HEK293 (cell line): ENCODE measurements at regions not wholly inside any gene's neighbourhood (a gene's known extent, or its start where the extent isn't known, plus 50 kb on each side); places are given as distances from the start of the nearest gene placed in this dataset.

Experiments
- CTCF ChIA-PET: fragments of 350-600 bp; formaldehyde crosslinking; extraction: SDS; loops from one replicate; lab custom pipeline; 2021; ENCODE audit warnings: antibody characterized with exemption; lab: Yijun Ruan, JAX
- POLR2A ChIA-PET: fragments of 300-600 bp; formaldehyde crosslinking; extraction: SDS; loops from one replicate; lab custom pipeline; 2020; ENCODE audit warnings: antibody characterized with exemption, inconsistent platforms; lab: Yijun Ruan, JAX
- H3K27ac ChIP-seq: fragments of 200-500 bp; sonication (Bioruptor generic); 2 replicates; pipeline ENCODE4 v1.5.1; 2014; ENCODE audit warnings: low read depth, low read length, control low read depth, inconsistent platforms; ENCODE audit errors: extremely low read depth
- H3K36me3 ChIP-seq, 2 experiments: fragments of 200-500 bp in 1 of 2; sonication (Bioruptor generic) in 1 of 2; 1 replicate in 1 of 2; 2 replicates in 1 of 2; pipeline ENCODE4 v1.5.1; 2014 to 2017; ENCODE audit warnings: inconsistent platforms in 2 of 2, low read length in 2 of 2; ENCODE audit not compliant: control insufficient read depth in 2 of 2, insufficient read depth in 1 of 2
- H3K4me1 ChIP-seq: fragments of 200-500 bp; sonication (Bioruptor generic); 2 replicates; pipeline ENCODE4 v1.5.1; 2014; ENCODE audit warnings: mild to moderate bottlenecking, low read length, inconsistent platforms; ENCODE audit not compliant: control insufficient read depth, insufficient read depth
- H3K4me3 ChIP-seq: 2 replicates; pipeline ENCODE4 v1.5.1; 2011; ENCODE audit warnings: low read depth, mild to moderate bottlenecking, control low read depth, low read length, moderate library complexity
- H3K9me3 ChIP-seq: fragments of 200-500 bp; sonication (Bioruptor generic); 2 replicates; pipeline ENCODE4 v1.5.1; 2014; ENCODE audit warnings: low read depth, low read length, inconsistent platforms; ENCODE audit not compliant: control insufficient read depth, insufficient read depth
- BCL11B ChIP-seq: fragments of 450-650 bp; formaldehyde crosslinking; IDR thresholded peaks from 2 replicates; pipeline ENCODE4 v1.5.1; 2016; ENCODE audit warnings: low read depth, missing biosample characterization, missing genetic modification characterization
- KLF1 ChIP-seq: fragments of 450-650 bp; formaldehyde crosslinking; IDR thresholded peaks from 2 replicates; pipeline ENCODE4 v1.5.1; 2016; ENCODE audit warnings: missing biosample characterization, missing genetic modification characterization
- PRDM2 ChIP-seq: fragments of 450-650 bp; formaldehyde crosslinking; IDR thresholded peaks from 2 replicates; pipeline ENCODE4 v1.5.1; 2016; ENCODE audit warnings: missing biosample characterization, missing genetic modification characterization, borderline replicate concordance
- ZBTB21 ChIP-seq: fragments of 450-650 bp; formaldehyde crosslinking; IDR thresholded peaks from 2 replicates; pipeline ENCODE4 v1.5.1; 2017; ENCODE audit warnings: missing biosample characterization, missing genetic modification characterization
- ZBTB49 ChIP-seq: fragments of 450-650 bp; formaldehyde crosslinking; IDR thresholded peaks from 2 replicates; pipeline ENCODE4 v1.5.1; 2016; ENCODE audit warnings: missing biosample characterization, missing genetic modification characterization, low read depth
- ZEB2 ChIP-seq: fragments of 450-650 bp; formaldehyde crosslinking; IDR thresholded peaks from 2 replicates; pipeline ENCODE4 v1.5.1; 2016; ENCODE audit warnings: missing biosample characterization, missing genetic modification characterization
- ZFP69B ChIP-seq: fragments of 450-650 bp; formaldehyde crosslinking; IDR thresholded peaks from 2 replicates; pipeline ENCODE4 v1.5.1; 2016; ENCODE audit warnings: missing biosample characterization, missing genetic modification characterization
- ZNF211 ChIP-seq: fragments of 450-650 bp; formaldehyde crosslinking; IDR thresholded peaks from 2 replicates; pipeline ENCODE4 v1.5.1; 2016; ENCODE audit warnings: low read depth, missing biosample characterization, missing genetic modification characterization
- ZNF248 ChIP-seq: fragments of 450-650 bp; formaldehyde crosslinking; IDR thresholded peaks from 2 replicates; pipeline ENCODE4 v1.5.1; 2017; ENCODE audit warnings: missing biosample characterization, missing genetic modification characterization
- ZNF26 ChIP-seq: fragments of 450-650 bp; formaldehyde crosslinking; IDR thresholded peaks from 2 replicates; pipeline ENCODE4 v1.5.1; 2016; ENCODE audit warnings: missing biosample characterization, missing genetic modification characterization
- ZNF292 ChIP-seq: fragments of 450-650 bp; formaldehyde crosslinking; IDR thresholded peaks from 2 replicates; pipeline ENCODE4 v1.5.1; 2016; ENCODE audit warnings: low read depth, missing biosample characterization, missing genetic modification characterization, borderline replicate concordance
- ZNF362 ChIP-seq: fragments of 450-650 bp; formaldehyde crosslinking; IDR thresholded peaks from 2 replicates; pipeline ENCODE4 v1.5.1; 2016; ENCODE audit warnings: missing biosample characterization, missing genetic modification characterization
- ZNF549 ChIP-seq: fragments of 450-650 bp; IDR thresholded peaks from 2 replicates; pipeline ENCODE4 v1.5.1; 2018; ENCODE audit warnings: missing biosample characterization, missing genetic modification characterization, mild to moderate bottlenecking, inconsistent platforms, moderate library complexity
- ZNF571 ChIP-seq: fragments of 450-650 bp; formaldehyde crosslinking; IDR thresholded peaks from 2 replicates; pipeline ENCODE4 v1.5.0; 2017; ENCODE audit warnings: missing biosample characterization, missing genetic modification characterization
- ZNF623 ChIP-seq: fragments of 450-650 bp; formaldehyde crosslinking; IDR thresholded peaks from 2 replicates; pipeline ENCODE4 v1.5.1; 2016; ENCODE audit warnings: missing biosample characterization, missing genetic modification characterization
- ZNF639 ChIP-seq: fragments of 450-650 bp; formaldehyde crosslinking; IDR thresholded peaks from 2 replicates; pipeline ENCODE4 v1.5.1; 2016; ENCODE audit warnings: missing biosample characterization, missing genetic modification characterization
- ZNF701 ChIP-seq: fragments of 450-650 bp; formaldehyde crosslinking; IDR thresholded peaks from 2 replicates; pipeline ENCODE4 v1.5.1; 2016; ENCODE audit warnings: missing biosample characterization, missing genetic modification characterization
- ZNF791 ChIP-seq: fragments of 450-650 bp; formaldehyde crosslinking; IDR thresholded peaks from 2 replicates; pipeline ENCODE4 v1.5.1; 2016; ENCODE audit warnings: missing biosample characterization, missing genetic modification characterization
- ZNF843 ChIP-seq: fragments of 450-650 bp; formaldehyde crosslinking; IDR thresholded peaks from 2 replicates; pipeline ENCODE4 v1.5.1; 2016; ENCODE audit warnings: missing biosample characterization, missing genetic modification characterization
- ZXDB ChIP-seq: fragments of 450-650 bp; formaldehyde crosslinking; IDR thresholded peaks from 2 replicates; pipeline ENCODE4 v1.5.1; 2016; ENCODE audit warnings: missing biosample characterization, missing genetic modification characterization

DNA sequence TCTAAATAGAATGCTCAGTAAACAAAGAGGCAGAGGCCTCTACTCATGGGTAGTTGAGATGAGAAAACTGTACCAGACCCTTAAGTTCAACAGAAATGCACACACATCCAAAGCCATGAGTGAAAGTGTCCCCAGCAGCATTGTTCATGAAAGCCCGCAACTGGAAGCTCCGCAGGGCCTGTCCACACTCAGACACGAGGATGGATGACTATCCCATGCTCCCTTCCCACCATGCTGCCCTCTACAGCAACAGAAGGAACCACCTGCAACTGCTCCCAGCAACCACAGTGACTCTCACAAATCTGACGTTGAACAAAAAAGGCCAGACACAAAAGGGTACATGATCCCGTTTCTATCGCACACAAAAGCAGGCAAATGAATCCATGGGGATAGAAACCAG, 76.9 kb upstream of the ANO1 start:
- Histone ChIP-seq H3K4me1 (0 out of 2 replicates have a peak, but pooled peaks cover 4% of the 10 kb centered on the region), H3K36me3 (no peaks in the 10 kb centered on the region), H3K27ac (no peak overlapping the region), H3K4me3 (no peak overlapping the region), H3K9me3 (no peaks in the 10 kb centered on the region)
- CTCF ChIA-PET: interaction anchor here (0.6 kb wide), 1 partner anchor 100 kb away, joined by 4 read pairs; no protein-coding TSS in a partner anchor
- TF ChIP-seq PRDM2: no peak
- TF ChIP-seq ZXDB (tag by site-specific recombination): no peak
- no peak for TF ChIP-seq ZNF623
- TF ChIP-seq KLF1 (tag by site-specific recombination): no peak
- no peak for TF ChIP-seq ZBTB21 (tag by site-specific recombination)
- POLR2A ChIA-PET: no interaction called here

DNA sequence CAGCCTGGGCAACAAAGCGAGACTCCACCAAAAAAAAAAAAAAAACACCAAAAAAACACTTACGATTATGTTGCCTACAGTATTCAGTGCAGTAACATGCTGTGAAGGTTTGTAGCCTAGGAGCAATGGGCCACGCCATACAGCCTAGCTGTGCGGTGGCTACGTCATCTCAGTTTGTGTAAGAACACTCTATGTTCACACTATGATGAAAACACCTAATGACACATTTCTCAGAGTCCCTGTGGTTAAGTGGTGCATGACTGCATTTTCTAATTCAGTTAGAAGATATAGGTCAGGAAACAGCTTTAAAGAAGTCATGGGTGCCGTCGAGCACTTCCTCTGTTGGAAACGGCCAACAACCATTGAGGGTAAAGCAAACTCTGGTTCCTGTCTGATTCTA, 75.7 kb upstream of the ANO1 start:
- Histone ChIP-seq H3K4me3 (no peak overlapping the region), H3K36me3 (no peaks in the 10 kb centered on the region), H3K4me1 (0 out of 2 replicates have a peak, but pooled peaks cover 4% of the 10 kb centered on the region), H3K27ac (no peak overlapping the region), H3K9me3 (no peaks in the 10 kb centered on the region)
- ChIA-PET POLR2A (no interaction called here), CTCF (interaction anchor here (0.8 to 0.9 kb wide), 2 partner anchors 14 to 20 kb away, joined by 3 to 6 read pairs; no protein-coding TSS in a partner anchor)
- TF ChIP-seq ZEB2 (tag by site-specific recombination) (no peak), ZNF292 (tag by site-specific recombination) (no peak), ZNF362 (no peak), ZFP69B (no peak), ZNF701 (tag by site-specific recombination) (no peak), ZNF791 (tag by site-specific recombination) (no peak), BCL11B (tag by site-specific recombination) (no peak)

- Histone ChIP-seq H3K4me1 (no peaks in the 10 kb centered on the region), H3K27ac (no peak overlapping the region), H3K4me3 (no peak overlapping the region), H3K9me3 (no peaks in the 10 kb centered on the region), H3K36me3 (no peaks in the 10 kb centered on the region)
- ChIA-PET POLR2A (no interaction called here), CTCF (no interaction called here)
- TF ChIP-seq ZNF843 (tag by site-specific recombination) (no peak), ZBTB49 (tag by site-specific recombination) (no peak), ZNF571 (no peak), ZNF639 (no peak), ZNF248 (tag by site-specific recombination) (no peak), ZNF26 (no peak), ZNF549 (tag by site-specific recombination) (no peak), ZNF211 (no peak)
Measured at GRCh38 chr11:70005107-70005818, 72.9 kb upstream of the ANO1 start.
